ENCODE measurements at regions not wholly inside any gene's neighbourhood (a gene's known extent, or its start where the extent isn't known, plus 50 kb on each side); places are given as distances from the start of the nearest gene placed in this dataset.
A peak's percentile ranks its signal among the peaks of the same experiment; 100 is the strongest.
"Not testable (repeated sequence)": the region's sequence is repeated elsewhere in the genome, so short reads cannot be mapped to it uniquely, and the experiment has no call there.

DNA sequence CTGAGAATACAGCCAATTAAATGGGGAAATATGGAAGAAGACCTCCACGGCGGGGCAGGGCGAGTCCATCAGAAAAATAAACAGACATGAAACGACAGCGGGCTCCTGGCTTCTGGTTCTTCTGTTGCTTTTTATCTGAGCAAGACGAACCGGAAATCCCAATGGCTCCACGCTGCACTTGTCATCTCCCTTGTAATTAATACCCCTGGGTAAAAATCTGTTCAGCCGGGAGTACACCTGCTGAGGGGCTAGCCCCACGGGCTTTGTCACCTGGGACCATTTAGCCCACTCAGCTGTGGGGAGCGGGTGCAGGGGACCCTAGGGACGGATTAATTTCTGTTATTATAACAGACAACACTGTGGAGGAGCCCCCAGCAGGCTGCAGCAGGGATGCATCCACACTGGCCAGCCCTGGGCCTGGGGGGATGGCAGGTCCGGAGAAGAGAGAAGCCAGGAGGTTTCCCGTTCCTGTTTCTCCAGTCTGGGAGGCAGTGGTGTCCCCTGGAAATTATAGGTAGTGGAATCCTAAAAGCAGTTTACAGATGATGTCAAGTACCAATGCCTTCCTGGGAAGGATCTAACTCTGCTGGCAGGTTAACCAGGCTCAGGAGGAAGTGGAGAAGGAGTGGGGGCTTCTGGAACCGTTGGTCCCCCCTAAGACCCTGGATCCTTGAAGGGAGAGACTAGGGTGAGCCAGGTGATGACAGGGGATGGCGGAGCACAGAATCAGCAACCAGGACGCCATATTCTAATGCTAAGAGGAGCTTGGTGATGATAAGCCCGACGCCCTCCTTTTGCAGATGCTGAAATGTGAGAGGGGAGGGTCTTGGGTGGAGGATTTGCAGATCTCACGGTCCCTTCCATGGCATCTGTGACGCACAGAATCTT, 566.1 kb downstream of the PTPRU start:
- DNase-seq (ENCODE audit: low spot score): no peak

DNA sequence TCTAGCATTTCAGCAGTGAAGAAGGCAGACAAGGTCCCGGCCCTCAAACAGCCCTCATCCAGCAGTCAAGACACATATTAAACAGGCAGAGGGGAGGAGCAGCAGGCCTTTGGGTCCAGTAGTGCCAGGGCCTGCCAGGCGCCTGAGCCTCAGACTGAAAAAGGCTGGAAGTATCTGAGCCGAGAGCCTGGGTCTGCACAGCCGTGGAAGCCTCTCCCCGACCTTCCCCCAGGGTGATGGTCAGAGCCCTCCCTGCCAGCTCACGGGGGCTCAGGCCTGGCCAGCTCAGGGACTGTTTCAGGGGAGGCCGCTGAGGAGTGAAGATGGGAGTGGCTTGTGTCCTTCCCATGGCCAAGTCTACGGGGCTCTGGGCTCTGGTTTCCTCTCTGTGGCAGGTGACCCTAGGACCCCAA, 565.2 kb downstream of the PTPRU start:
- no peak for DNase-seq (ENCODE audit: low spot score)

- DNase-seq (ENCODE audit: low spot score): no peak
These were observed 564.7 kb downstream of the PTPRU start for GRCh38 chr1:29801003-29801402.

DNA sequence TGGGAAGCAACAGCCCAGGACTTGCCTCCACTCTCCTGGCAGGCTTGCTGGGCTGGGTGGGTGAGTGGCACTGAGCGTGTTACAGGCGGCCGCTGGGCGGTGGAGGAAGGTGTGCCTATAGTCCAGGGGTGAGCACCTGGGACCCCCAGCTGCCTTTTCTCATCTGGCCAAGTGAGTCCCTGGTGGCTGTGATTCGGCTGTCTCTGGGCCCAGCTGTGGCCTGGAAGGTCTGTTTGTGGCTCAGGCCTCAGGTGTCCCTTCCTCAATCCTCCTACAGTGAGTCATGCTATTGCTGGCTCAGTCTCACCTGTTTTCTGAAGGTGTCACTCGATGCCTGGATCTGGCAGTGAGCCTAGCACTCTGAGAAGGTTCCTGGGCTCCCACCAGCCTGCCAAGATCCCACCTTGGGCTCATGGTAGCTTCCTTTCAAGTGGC, 564.2 kb downstream of the PTPRU start:
- DNase-seq (ENCODE audit: low spot score): no peak

DNA sequence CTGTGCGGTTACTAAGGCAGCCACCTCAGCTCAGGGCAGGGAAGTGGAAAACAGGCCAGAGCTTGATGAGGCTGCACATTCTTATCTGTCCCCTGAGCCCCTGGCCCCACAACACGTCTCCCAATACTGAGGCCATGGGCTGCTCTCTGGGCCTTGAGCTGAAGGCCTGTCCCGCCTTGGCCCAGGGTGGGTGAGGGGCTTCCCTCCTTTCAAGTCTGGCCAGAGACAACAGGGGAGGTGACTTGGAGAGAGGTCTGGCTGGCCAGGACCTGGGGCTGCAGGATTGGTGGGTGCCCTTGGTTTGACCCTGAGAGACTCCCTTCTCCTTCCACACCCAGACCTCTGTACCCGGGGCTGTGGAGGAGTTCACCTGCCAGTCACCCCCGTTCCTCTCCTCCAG, 563.8 kb downstream of the PTPRU start:
- DNase-seq (ENCODE audit: low spot score): no peak

DNA sequence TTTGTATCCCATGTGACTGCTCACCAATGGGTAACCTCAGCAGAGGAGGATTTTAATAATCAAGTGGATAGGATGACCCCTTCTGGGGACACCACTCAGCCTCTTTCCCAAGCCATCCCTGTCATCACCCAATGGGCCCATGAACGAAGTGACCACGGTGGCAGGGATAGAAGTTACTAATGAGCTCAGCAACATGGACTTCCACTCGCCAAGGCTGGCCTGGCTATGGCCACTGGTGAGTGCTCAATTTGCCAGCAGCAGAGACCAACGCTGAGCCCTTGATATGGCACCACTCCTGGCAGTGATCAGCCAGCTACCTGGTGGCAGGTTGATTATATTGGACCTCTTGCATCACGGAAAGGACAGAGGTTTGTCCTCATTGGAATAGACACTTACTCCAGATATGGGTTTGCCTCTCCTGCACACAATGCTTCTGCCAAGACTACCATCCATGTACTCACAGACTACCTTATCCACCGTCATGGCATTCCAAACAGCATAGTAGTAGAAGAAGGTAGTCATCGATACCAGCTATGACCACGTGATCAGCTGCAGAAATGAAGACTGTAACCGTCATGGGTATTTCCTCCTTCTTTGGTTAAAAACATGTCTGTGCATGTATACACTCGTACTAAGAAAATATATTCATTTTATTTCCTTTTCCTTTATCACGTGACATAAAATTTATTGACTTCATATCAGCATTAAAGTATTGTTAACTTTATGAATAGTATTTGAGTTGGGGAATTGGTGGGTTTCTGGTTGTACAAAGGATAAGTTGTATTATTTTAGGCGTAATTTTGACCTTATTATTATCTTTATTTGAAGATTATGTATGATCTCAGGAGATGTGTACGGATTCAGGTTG, 562.6 kb downstream of the PTPRU start:
- no peak for DNase-seq (ENCODE audit: low spot score)

- DNase-seq (ENCODE audit: low spot score): not testable (repeated sequence)
These were observed 560.8 kb downstream of the PTPRU start for GRCh38 chr1:29797125-29797524.

GRCh38 chr1:29795965-29796364, 559.6 kb downstream of the PTPRU start:
- DNase-seq (ENCODE audit: low spot score): not testable (repeated sequence)

GRCh38 chr1:29793653-29794348, 557.5 kb downstream of the PTPRU start:
- DNase-seq (ENCODE audit: low spot score): no peak

DNA sequence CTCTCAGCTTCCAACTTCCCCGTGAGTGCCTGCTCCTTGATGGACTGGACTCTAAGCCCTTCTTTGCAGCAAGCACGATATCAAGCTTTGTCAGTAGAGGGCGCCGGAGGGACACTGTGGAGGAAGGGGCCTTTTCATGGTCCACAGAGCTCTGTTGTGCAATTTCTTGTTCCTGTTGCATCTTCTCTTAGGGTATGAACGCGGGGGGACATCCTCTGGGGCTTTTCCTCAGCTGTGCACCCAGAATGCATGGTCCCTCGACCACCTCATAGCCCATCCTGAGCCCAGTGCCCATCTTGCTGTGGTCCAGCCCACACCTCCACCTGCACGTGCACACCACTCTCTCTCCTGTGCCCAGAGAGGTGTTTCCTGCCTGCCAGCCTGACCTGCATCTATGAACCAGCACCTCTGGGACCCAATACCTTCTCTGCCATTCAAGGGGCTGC, 556.8 kb downstream of the PTPRU start:
- peak; percentile 86 for DNase-seq (ENCODE audit: low spot score)

GRCh38 chr1:29789910-29790247, 553.6 kb downstream of the PTPRU start:
- DNase-seq (ENCODE audit: low spot score): no peak

- no peak for DNase-seq (ENCODE audit: low spot score)
These were observed 553.0 kb downstream of the PTPRU start for GRCh38 chr1:29789221-29789909.

DNA sequence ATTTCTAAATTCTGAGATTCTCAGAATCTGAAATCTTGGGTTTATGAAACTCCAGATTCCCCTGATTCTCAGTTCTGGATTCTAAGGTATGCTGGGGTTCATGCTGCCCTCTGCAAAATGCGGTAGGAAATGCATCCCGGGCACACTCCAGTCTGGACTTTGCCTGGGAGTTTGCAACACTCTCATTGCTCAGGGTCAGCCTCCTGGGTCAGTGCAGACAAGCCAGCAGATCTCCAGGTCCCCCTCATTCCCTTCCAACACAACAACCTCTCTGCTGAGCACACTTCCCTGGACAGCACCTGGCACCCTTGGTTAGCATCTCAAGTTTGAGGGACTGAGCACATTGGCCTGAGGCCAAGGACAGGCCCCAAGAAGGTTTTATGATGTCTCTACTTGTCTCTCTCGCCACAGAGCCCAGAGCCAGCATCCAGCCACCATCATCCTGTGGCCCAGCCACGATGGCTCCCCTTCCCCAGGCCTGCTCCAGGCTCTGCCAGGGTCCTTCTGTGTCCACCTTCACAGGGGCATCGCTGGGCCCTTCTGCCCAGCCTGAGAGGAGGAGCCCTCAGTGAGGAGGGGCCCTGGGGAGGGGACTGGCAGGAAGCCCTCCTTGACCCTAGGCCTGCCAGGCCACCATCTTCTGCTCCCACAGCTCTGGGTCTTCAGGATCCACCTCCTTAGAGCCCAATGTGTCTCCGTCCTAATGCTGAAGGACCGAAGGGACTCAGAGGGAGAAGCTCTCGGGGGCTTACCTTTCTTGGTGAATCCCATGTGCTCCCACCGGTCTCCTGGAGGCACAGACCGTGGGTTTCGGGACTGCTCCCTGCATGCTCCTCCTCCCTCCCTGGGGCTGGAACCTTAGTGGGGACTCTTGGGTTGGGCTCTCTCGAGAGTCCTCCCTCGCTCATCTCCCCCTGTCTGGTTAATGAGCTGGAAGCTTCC, 550.7 kb downstream of the PTPRU start:
- no peak for DNase-seq (ENCODE audit: low spot score)

- DNase-seq (ENCODE audit: low spot score): no peak
These were observed 549.9 kb downstream of the PTPRU start for GRCh38 chr1:29786195-29786594.

GRCh38 chr1:29785554-29785953, 549.2 kb downstream of the PTPRU start:
- no peak for DNase-seq (ENCODE audit: low spot score)

- DNase-seq (ENCODE audit: low spot score): no peak
These were observed 548.8 kb downstream of the PTPRU start for GRCh38 chr1:29785137-29785527.

DNA sequence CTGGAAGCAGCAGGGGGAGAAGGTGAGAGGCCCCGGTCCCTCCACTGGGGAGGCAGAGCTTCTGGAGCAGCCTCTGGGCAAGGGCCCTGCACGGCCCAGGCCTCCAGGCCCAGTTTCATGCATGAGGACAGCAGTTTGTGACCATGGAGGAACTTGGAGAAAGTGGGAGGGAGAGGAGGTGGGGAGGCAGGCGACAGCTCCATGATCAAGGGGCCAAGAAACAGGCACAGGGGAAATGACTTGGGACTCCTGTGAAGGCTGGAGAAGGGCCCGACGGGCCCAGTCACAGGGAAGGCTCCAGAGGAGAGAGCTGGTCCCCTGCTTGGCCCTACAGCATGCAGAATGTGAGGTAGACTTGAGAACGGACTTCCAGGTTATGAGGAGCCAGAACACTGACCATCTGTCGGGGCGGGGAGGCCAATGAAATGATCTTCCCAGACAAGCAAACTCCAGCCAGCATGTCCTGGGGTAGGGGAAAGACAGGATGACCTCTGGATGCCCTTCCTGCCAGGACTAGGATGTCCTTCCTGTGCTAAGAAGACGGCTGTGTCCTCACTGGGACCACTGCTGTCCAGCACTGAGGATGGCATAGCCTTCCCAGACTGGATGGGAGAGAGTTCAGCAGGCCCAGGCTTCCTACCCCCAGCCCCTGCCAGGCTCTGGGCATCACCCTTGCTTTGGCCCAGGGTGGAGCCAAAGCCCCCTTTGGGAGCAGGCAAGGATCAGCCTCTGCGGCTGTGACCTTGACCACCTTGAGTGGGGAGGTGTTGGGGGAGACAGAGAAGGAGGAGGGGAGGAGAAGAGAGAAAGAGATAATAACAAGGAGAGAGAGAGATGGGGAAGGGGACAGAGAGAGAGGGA, 548.2 kb downstream of the PTPRU start:
- no peak for DNase-seq (ENCODE audit: low spot score)

- no peak for DNase-seq (ENCODE audit: low spot score)
These were observed 547.4 kb downstream of the PTPRU start for GRCh38 chr1:29783508-29784275.

Data from Ammon's horn (tissue), 1 donor.